OCI-LY1 (cell line): ENCODE measurements at regions not wholly inside any gene's neighbourhood (a gene's known extent, or its start where the extent isn't known, plus 50 kb on each side); places are given as distances from the start of the nearest gene placed in this dataset.

Experiments used
- H2AFZ ChIP-seq: fragments of 200-600 bp; sonication (generic), shearing (Covaris generic); 2 replicates; pipeline ENCODE4 v1.6.0; 2014; ENCODE audit warnings: antibody characterized with exemption, mild to moderate bottlenecking, low read length
- H3F3A ChIP-seq: fragments of 200-600 bp; sonication (generic), shearing (Covaris generic); 2 replicates; pipeline ENCODE4 v1.6.0; 2014; ENCODE audit warnings: mild to moderate bottlenecking, antibody characterized with exemption, low read length, moderate library complexity; ENCODE audit not compliant: insufficient read depth
- H3K27ac ChIP-seq: fragments of 200-600 bp; sonication (generic); 2 replicates; pipeline ENCODE4 v1.5.1; 2014; ENCODE audit warnings: low read length, mixed run types, mild to moderate bottlenecking, low read depth; ENCODE audit not compliant: poor library complexity, severe bottlenecking
- H3K27me3 ChIP-seq: fragments of 200-600 bp; sonication (generic); 2 replicates; pipeline ENCODE4 v1.6.0; 2014; ENCODE audit warnings: antibody characterized with exemption, mild to moderate bottlenecking, low read length, moderate library complexity; ENCODE audit not compliant: insufficient read depth
- H3K36me3 ChIP-seq: fragments of 200-600 bp; sonication (generic); 2 replicates; pipeline ENCODE4 v1.6.1; 2014; ENCODE audit warnings: mild to moderate bottlenecking, antibody characterized with exemption, low read length, moderate library complexity, mixed read lengths; ENCODE audit not compliant: insufficient read depth
- H3K4me1 ChIP-seq: fragments of 200-600 bp; sonication (generic); 2 replicates; pipeline ENCODE4 v1.5.1; 2014; ENCODE audit warnings: mild to moderate bottlenecking, low read length, moderate library complexity; ENCODE audit not compliant: insufficient read depth, severe bottlenecking
- H3K4me2 ChIP-seq: fragments of 200-600 bp; sonication (generic), shearing (Covaris generic); 2 replicates; pipeline ENCODE4 v1.6.1; 2014; ENCODE audit warnings: low read length
- H3K4me3 ChIP-seq: fragments of 200-600 bp; sonication (generic); 2 replicates; pipeline ENCODE4 v1.5.1; 2014; ENCODE audit warnings: low read length, low read depth, mild to moderate bottlenecking, mixed read lengths; ENCODE audit not compliant: poor library complexity, severe bottlenecking
- H3K79me2 ChIP-seq: fragments of 200-600 bp; shearing (Covaris generic); 2 replicates; pipeline ENCODE4 v1.6.1; 2016; ENCODE audit warnings: mixed run types, low read length, mixed read lengths; ENCODE audit not compliant: insufficient read depth
- H3K9ac ChIP-seq: fragments of 200-600 bp; sonication (generic), shearing (Covaris generic); 2 replicates; pipeline ENCODE4 v1.6.1; 2014; ENCODE audit warnings: mild to moderate bottlenecking, low read length, mixed read lengths
- H3K9me2 ChIP-seq: fragments of 200-600 bp; sonication (generic), shearing (Covaris generic); 2 replicates; pipeline ENCODE4 v1.6.1; 2014; ENCODE audit warnings: low read depth, mild to moderate bottlenecking, low read length, mixed read lengths
- H3K9me3 ChIP-seq: fragments of 200-600 bp; shearing (Covaris generic); 2 replicates; pipeline ENCODE4 v1.6.1; 2014; ENCODE audit warnings: low read length, mixed read lengths
- H4K20me1 ChIP-seq: fragments of 200-600 bp; sonication (generic), shearing (Covaris generic); 2 replicates; pipeline ENCODE4 v1.6.0; 2016; ENCODE audit warnings: mild to moderate bottlenecking, low read length; ENCODE audit not compliant: insufficient read depth
- CTCF ChIP-seq: fragments of 200-600 bp; sonication (generic), shearing (Covaris generic); IDR thresholded peaks from 2 replicates; pipeline ENCODE4 v1.5.1; 2017; ENCODE audit warnings: mild to moderate bottlenecking, antibody characterized with exemption, low read length, moderate library complexity, mixed read lengths
- EZH2 ChIP-seq: fragments of 200-600 bp; sonication (generic), shearing (Covaris generic); IDR thresholded peaks from 2 replicates; pipeline ENCODE4 v1.8.0; 2017; ENCODE audit warnings: borderline replicate concordance, mixed run types, mild to moderate bottlenecking, antibody characterized with exemption, low read length, moderate library complexity, mixed read lengths

- Histone ChIP-seq H3K79me2 (no peaks in the 10 kb centered on the region), H3K4me2 (no peak overlapping the region), H3F3A (no peaks in the 10 kb centered on the region), H2AFZ (no peak overlapping the region), H3K9me3 (no peaks in the 10 kb centered on the region), H3K4me3 (no peak overlapping the region), H3K9me2 (no peaks in the 10 kb centered on the region), H3K4me1 (no peaks in the 10 kb centered on the region), H3K27ac (no peak overlapping the region), H4K20me1 (no peaks in the 10 kb centered on the region), H3K27me3 (no peaks in the 10 kb centered on the region), H3K9ac (no peak overlapping the region), H3K36me3 (no peaks in the 10 kb centered on the region)
- TF ChIP-seq CTCF (no peak), EZH2 (no peak)
Observed at GRCh38 chr2:188039307-188039706, 252.4 kb upstream of the GULP1 start.

- no peaks in the 10 kb centered on the region for H3F3A ChIP-seq
- no peak overlapping the region for H2AFZ ChIP-seq
- H3K36me3 ChIP-seq = no peaks in the 10 kb centered on the region
- no peaks in the 10 kb centered on the region for H3K4me1 ChIP-seq
- no peak overlapping the region for H3K4me2 ChIP-seq
- H4K20me1 ChIP-seq = no peaks in the 10 kb centered on the region
- H3K27ac ChIP-seq = no peak overlapping the region
- H3K79me2 ChIP-seq = no peaks in the 10 kb centered on the region
- no peaks in the 10 kb centered on the region for H3K9me2 ChIP-seq
- no peaks in the 10 kb centered on the region for H3K9me3 ChIP-seq
- no peaks in the 10 kb centered on the region for H3K27me3 ChIP-seq
- no peak overlapping the region for H3K4me3 ChIP-seq
- TF ChIP-seq CTCF (no peak), EZH2 (no peak)
- no peak overlapping the region for H3K9ac ChIP-seq
Observed at GRCh38 chr2:188042412-188042811, 249.3 kb upstream of the GULP1 start.

GRCh38 chr2:188045016-188045415, 246.7 kb upstream of the GULP1 start:
- Histone ChIP-seq H3K36me3 (no peaks in the 10 kb centered on the region), H3K4me1 (no peaks in the 10 kb centered on the region), H2AFZ (no peak overlapping the region), H3K9ac (no peak overlapping the region), H3K27ac (no peak overlapping the region), H3K79me2 (no peaks in the 10 kb centered on the region), H3K9me3 (no peaks in the 10 kb centered on the region), H3K4me3 (no peak overlapping the region), H3K27me3 (no peaks in the 10 kb centered on the region), H3K9me2 (no peaks in the 10 kb centered on the region), H4K20me1 (no peaks in the 10 kb centered on the region), H3F3A (no peaks in the 10 kb centered on the region), H3K4me2 (no peak overlapping the region)
- TF ChIP-seq EZH2 (no peak), CTCF (no peak)
